ENCODE measurements at regions not wholly inside any gene's neighbourhood (a gene's known extent, or its start where the extent isn't known, plus 50 kb on each side); places are given as distances from the start of the nearest gene placed in this dataset.

GRCh38 chr1:234913771-234914170 lies 214.9 kb downstream of the TOMM20 start:
- Histone ChIP-seq H4K20me1 (ENCODE audit: low read depth) (no peaks in the 10 kb centered on the region), H3K9me3 (ENCODE audit: low read depth) (no peaks in the 10 kb centered on the region), H3K36me3 (no peaks in the 10 kb centered on the region), H3K27me3 (no peaks in the 10 kb centered on the region), H3K4me3 (no peak overlapping the region), H3K27ac (no peak overlapping the region), H3K4me2 (no peak overlapping the region), H3F3A (ENCODE audit: low read depth) (peaks cover 9% of the 10 kb centered on the region), H3K4me1 (peaks cover 27% of the 10 kb centered on the region), H3K9ac (no peak overlapping the region), H2AFZ (replicated peaks) (peak overlapping the region; percentile 36), H3K79me2 (ENCODE audit: low read depth) (no peaks in the 10 kb centered on the region)
- no peak overlapping the region for H3K4me3 Mint-ChIP-seq
- H3K27ac Mint-ChIP-seq = peak overlapping the region; percentile 44
- TF ChIP-seq EZH2phosphoT487 (IDR thresholded peaks at IDR 0.05) (no peak), CTCF (IDR thresholded peaks at IDR 0.05) (no peak), EZH2 (IDR thresholded peaks at IDR 0.05) (no peak)
- DNase-seq (ENCODE audit: low spot score) = no peak
- peaks cover 61% of the 10 kb centered on the region for H3K4me1 Mint-ChIP-seq
- peaks cover 2% of the 10 kb centered on the region for H3K36me3 Mint-ChIP-seq
- H3K27me3 Mint-ChIP-seq (ENCODE audit: insufficient read depth, low read depth) = peaks cover 13% of the 10 kb centered on the region
- peaks cover 2% of the 10 kb centered on the region for H3K9me3 Mint-ChIP-seq

GRCh38 chr1:234913278-234913649 lies 215.4 kb downstream of the TOMM20 start:
- Histone ChIP-seq H3K36me3 (no peaks in the 10 kb centered on the region), H3K4me1 (peaks cover 22% of the 10 kb centered on the region), H3K27me3 (no peaks in the 10 kb centered on the region), H3K27ac (no peak overlapping the region), H3K4me2 (no peak overlapping the region), H3K9me3 (ENCODE audit: low read depth) (no peaks in the 10 kb centered on the region), H3F3A (ENCODE audit: low read depth) (peaks cover 4% of the 10 kb centered on the region), H3K79me2 (ENCODE audit: low read depth) (no peaks in the 10 kb centered on the region), H3K9ac (no peak overlapping the region), H4K20me1 (ENCODE audit: low read depth) (no peaks in the 10 kb centered on the region), H2AFZ (replicated peaks) (peak overlapping the region; percentile 3), H3K4me3 (no peak overlapping the region)
- Mint-ChIP-seq H3K27me3 (ENCODE audit: insufficient read depth, low read depth) (peaks cover 11% of the 10 kb centered on the region), H3K4me1 (peaks cover 61% of the 10 kb centered on the region), H3K4me3 (no peak overlapping the region), H3K36me3 (peaks cover 2% of the 10 kb centered on the region), H3K27ac (peak overlapping the region; percentile 44), H3K9me3 (peaks cover 2% of the 10 kb centered on the region)
- no peak for DNase-seq (ENCODE audit: low spot score)
- no peak for TF ChIP-seq EZH2phosphoT487 (IDR thresholded peaks at IDR 0.05)
- TF ChIP-seq EZH2 (IDR thresholded peaks at IDR 0.05) = no peak
- TF ChIP-seq CTCF (IDR thresholded peaks at IDR 0.05) = no peak

GRCh38 chr1:234912548-234913277 lies 215.9 kb downstream of the TOMM20 start:
- H3K4me2 ChIP-seq = no peak overlapping the region
- H3K4me1 ChIP-seq = peaks cover 16% of the 10 kb centered on the region
- peak overlapping the region; percentile 3 for H2AFZ ChIP-seq (replicated peaks)
- no peaks in the 10 kb centered on the region for H3K9me3 ChIP-seq (ENCODE audit: low read depth)
- no peak overlapping the region for H3K4me3 Mint-ChIP-seq
- no peaks in the 10 kb centered on the region for H3F3A ChIP-seq (ENCODE audit: low read depth)
- no peaks in the 10 kb centered on the region for H3K79me2 ChIP-seq (ENCODE audit: low read depth)
- DNase-seq (ENCODE audit: low spot score) = no peak
- no peaks in the 10 kb centered on the region for H3K27me3 ChIP-seq
- H3K4me1 Mint-ChIP-seq = peaks cover 60% of the 10 kb centered on the region
- peaks cover 2% of the 10 kb centered on the region for H3K9me3 Mint-ChIP-seq
- H3K27ac Mint-ChIP-seq = peak overlapping the region; percentile 12
- no peak overlapping the region for H3K9ac ChIP-seq
- no peaks in the 10 kb centered on the region for H4K20me1 ChIP-seq (ENCODE audit: low read depth)
- no peaks in the 10 kb centered on the region for H3K36me3 ChIP-seq
- peaks cover 2% of the 10 kb centered on the region for H3K36me3 Mint-ChIP-seq
- peaks cover 14% of the 10 kb centered on the region for H3K27me3 Mint-ChIP-seq (ENCODE audit: insufficient read depth, low read depth)
- TF ChIP-seq CTCF (IDR thresholded peaks at IDR 0.05) = no peak
- H3K27ac ChIP-seq = no peak overlapping the region
- H3K4me3 ChIP-seq = no peak overlapping the region

All from neural progenitor cell (in vitro differentiated cells).